Mesodermal cell (in vitro differentiated cells): ENCODE measurements at regions not wholly inside any gene's neighbourhood (a gene's known extent, or its start where the extent isn't known, plus 50 kb on each side); places are given as distances from the start of the nearest gene placed in this dataset.

ENCODE experiments used
- H3K27ac ChIP-seq: 2 replicates; pipeline ENCODE4 v1.7.0; 2013; ENCODE audit warnings: mild to moderate bottlenecking, low read depth, low read length, moderate library complexity; ENCODE audit not compliant: severe bottlenecking
- H3K36me3 ChIP-seq: 2 replicates; pipeline ENCODE4 v1.7.1; 2013; ENCODE audit warnings: mild to moderate bottlenecking, low read length, moderate library complexity; ENCODE audit not compliant: control insufficient read depth, insufficient read depth
- H3K4me1 ChIP-seq: one replicate; pipeline ENCODE4 v1.7.1; 2013; ENCODE audit warnings: mild to moderate bottlenecking, low read length; ENCODE audit not compliant: insufficient read depth, control insufficient read depth, poor library complexity, severe bottlenecking
- H3K4me3 ChIP-seq: 2 replicates; pipeline ENCODE4 v1.7.0; 2013; ENCODE audit warnings: low read length, control low read depth, mild to moderate bottlenecking; ENCODE audit not compliant: insufficient read depth, poor library complexity, severe bottlenecking; ENCODE audit errors: extremely low read depth
- H3K9me3 ChIP-seq: 2 replicates; pipeline ENCODE4 v1.7.1; 2013; ENCODE audit warnings: mild to moderate bottlenecking, low read length, moderate library complexity; ENCODE audit not compliant: control insufficient read depth
- WGBS, 2 experiments: methylation state at CpG; one replicate each; pipeline ENCODE4 v1.1.5; 2013; ENCODE audit warnings: missing lambda C conversion rate in 2 of 2; ENCODE audit not compliant: insufficient coverage in 2 of 2; 5-methylcytosine and 5-hydroxymethylcytosine counted together

DNA sequence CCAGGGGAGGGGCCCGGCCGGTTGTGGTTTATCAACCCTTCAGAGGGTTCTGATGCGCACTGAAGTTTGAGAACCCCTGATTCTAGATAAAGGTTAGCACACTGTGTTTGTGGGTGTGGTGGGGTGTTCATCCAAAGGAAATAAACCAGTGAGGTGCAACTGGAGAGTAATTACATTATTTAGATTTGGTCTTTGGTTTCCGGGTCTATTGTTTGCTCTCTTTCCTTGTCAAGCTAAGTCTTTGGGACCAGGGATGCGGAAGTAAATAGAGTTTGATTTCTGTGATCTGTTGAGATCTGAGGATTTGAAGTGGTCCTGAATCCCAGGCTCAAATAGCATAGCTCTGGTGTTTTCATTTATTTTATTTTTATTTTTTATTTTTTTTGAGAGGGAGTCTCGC, 50.5 kb upstream of the CLMP start:
- 95 to 100% methylated on average over 4 of the region's 6 CpGs for WGBS, 2 experiments
- Histone ChIP-seq H3K27ac (no peak overlapping the region), H3K4me1 (peaks cover 11% of the 10 kb centered on the region), H3K36me3 (no peaks in the 10 kb centered on the region), H3K9me3 (no peaks in the 10 kb centered on the region), H3K4me3 (no peak overlapping the region)
